OCI-LY7 (cell line): ENCODE measurements at regions not wholly inside any gene's neighbourhood (a gene's known extent, or its start where the extent isn't known, plus 50 kb on each side); places are given as distances from the start of the nearest gene placed in this dataset.

Source experiments
- BruUV-seq: library from RNA; stranded (reverse); fragments of 400-500 nt; replicated peaks from 2 replicates; lab custom pipeline; 2021; lab: Mats Ljungman, UMichigan
- CTCF ChIA-PET: fragments of 300-600 bp; sonication (Branson Sonifier 250); formaldehyde crosslinking; loops from one replicate; lab custom pipeline; 2022; ENCODE audit warnings: antibody characterized with exemption; ENCODE audit not compliant: unreplicated experiment; lab: Charles Lee
- POLR2A ChIA-PET: fragments of 300-600 bp; sonication (Branson Sonifier 250); formaldehyde crosslinking; loops from one replicate; lab custom pipeline; 2022; ENCODE audit warnings: antibody characterized with exemption; lab: Charles Lee
- DNase-seq: peaks from one replicate; pipeline ENCODE4 v3.0.0-alpha.2; 2015; ENCODE audit warnings: low spot score
- H2AFZ ChIP-seq: fragments of 200-600 bp; sonication (generic), shearing (Covaris generic); 2 replicates; pipeline ENCODE4 v1.6.1; 2014; ENCODE audit warnings: mild to moderate bottlenecking, antibody characterized with exemption, low read length, moderate library complexity
- H3K27ac ChIP-seq: fragments of 200-600 bp; sonication (generic); 2 replicates; pipeline ENCODE4 v1.5.1; 2014; ENCODE audit warnings: mixed run types, low read depth, mild to moderate bottlenecking, moderate library complexity, low read length, inconsistent platforms; ENCODE audit not compliant: poor library complexity, severe bottlenecking
- H3K36me3 ChIP-seq: fragments of 200-600 bp; sonication (generic); 2 replicates; pipeline ENCODE4 v1.6.1; 2014; ENCODE audit warnings: mild to moderate bottlenecking, antibody characterized with exemption, low read length, moderate library complexity, mixed read lengths; ENCODE audit not compliant: insufficient read depth
- H3K4me1 ChIP-seq: fragments of 200-600 bp; sonication (generic); 2 replicates; pipeline ENCODE4 v1.5.1; 2014; ENCODE audit warnings: mild to moderate bottlenecking, low read length; ENCODE audit not compliant: insufficient read depth, poor library complexity, severe bottlenecking
- H3K4me2 ChIP-seq: fragments of 200-600 bp; sonication (generic); 2 replicates; pipeline ENCODE4 v1.6.1; 2014; ENCODE audit warnings: mild to moderate bottlenecking, low read length
- H3K4me3 ChIP-seq: fragments of 200-600 bp; sonication (generic); 2 replicates; pipeline ENCODE4 v1.5.1; 2014; ENCODE audit warnings: mild to moderate bottlenecking, low read depth, low read length; ENCODE audit not compliant: poor library complexity, severe bottlenecking
- H3K79me2 ChIP-seq: fragments of 200-600 bp; sonication (generic); 2 replicates; pipeline ENCODE4 v1.6.1; 2016; ENCODE audit warnings: low read depth, mild to moderate bottlenecking, low read length, moderate library complexity, mixed read lengths; ENCODE audit not compliant: insufficient read depth
- H3K9me2 ChIP-seq: fragments of 200-600 bp; sonication (generic); 2 replicates; pipeline ENCODE4 v1.6.1; 2016; ENCODE audit warnings: mild to moderate bottlenecking, low read length, mixed read lengths; ENCODE audit not compliant: insufficient read depth
- H3K9me3 ChIP-seq: fragments of 200-600 bp; sonication (generic); 2 replicates; pipeline ENCODE4 v1.6.1; 2014; ENCODE audit warnings: mild to moderate bottlenecking, mixed run types, low read length, mixed read lengths
- H4K20me1 ChIP-seq: fragments of 200-600 bp; sonication (generic); 2 replicates; pipeline ENCODE4 v1.6.1; 2014; ENCODE audit warnings: mild to moderate bottlenecking, antibody characterized with exemption, low read length, moderate library complexity, mixed read lengths; ENCODE audit not compliant: insufficient read depth
- CTCF ChIP-seq: fragments of 200-600 bp; sonication (generic); conservative IDR thresholded peaks from 2 replicates; pipeline ENCODE4 v1.5.1; 2014; ENCODE audit warnings: mild to moderate bottlenecking, antibody characterized with exemption, low read length, moderate library complexity, mixed read lengths
- EZH2phosphoT487 ChIP-seq: fragments of 200-600 bp; sonication (generic); IDR thresholded peaks from 2 replicates; pipeline ENCODE4 v1.6.1; 2018; ENCODE audit warnings: low read depth, borderline replicate concordance, mild to moderate bottlenecking, mixed run types, antibody characterized with exemption, low read length, moderate library complexity, mixed read lengths
- intact Hi-C: fragments of 100-400 bp; cut with micrococcal nuclease; formaldehyde crosslinking; loops from one replicate; pipeline ENCODE4 v1.10.0; 2022; ENCODE audit not compliant: unreplicated experiment

DNA sequence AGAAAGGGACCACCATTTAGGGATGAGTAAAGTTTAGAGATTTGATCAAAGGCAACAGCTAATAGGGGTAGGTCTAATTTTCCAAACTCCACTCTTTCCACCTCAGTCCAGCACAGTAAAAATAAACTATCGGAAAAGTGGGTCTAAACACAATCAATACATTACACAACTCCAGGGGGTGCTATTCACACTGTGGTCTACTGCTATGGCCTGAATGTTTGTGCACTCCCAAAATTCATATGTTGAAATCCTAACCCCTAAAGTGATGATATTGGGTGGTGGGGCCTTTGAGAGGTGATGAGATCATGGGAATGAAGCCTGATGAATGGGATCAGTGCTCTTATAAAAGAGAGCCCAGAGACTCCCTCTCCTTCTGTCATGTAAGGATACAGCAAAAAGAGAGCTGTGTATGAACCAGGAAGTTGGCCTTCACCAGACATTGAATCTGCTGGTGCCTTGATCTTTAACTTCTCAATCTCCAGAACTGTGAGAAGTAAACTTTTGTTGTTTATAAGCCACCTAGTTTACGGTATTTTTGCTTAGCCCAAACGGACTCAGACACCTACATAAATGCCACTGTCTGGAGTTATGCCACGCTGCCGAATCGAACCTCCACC lies 193.9 kb downstream of the OMA1 start:
- no peak for DNase-seq
- Histone ChIP-seq H3K79me2 (no peaks in the 10 kb centered on the region), H3K27ac (no peak overlapping the region), H3K9me2 (no peaks in the 10 kb centered on the region), H2AFZ (no peak overlapping the region), H3K36me3 (no peaks in the 10 kb centered on the region), H3K4me3 (no peak overlapping the region), H3K9me3 (no peaks in the 10 kb centered on the region), H3K4me1 (no peaks in the 10 kb centered on the region), H4K20me1 (no peaks in the 10 kb centered on the region), H3K4me2 (no peak overlapping the region)
- CTCF ChIA-PET = no interaction called here
- POLR2A ChIA-PET = no interaction called here
- intact Hi-C loops = no loop called here
- BruUV-seq = no TSS peak
- TF ChIP-seq CTCF (0 out of 2 replicates have a peak, but pooled peaks have one; percentile 16), EZH2phosphoT487 (no peak)

DNA sequence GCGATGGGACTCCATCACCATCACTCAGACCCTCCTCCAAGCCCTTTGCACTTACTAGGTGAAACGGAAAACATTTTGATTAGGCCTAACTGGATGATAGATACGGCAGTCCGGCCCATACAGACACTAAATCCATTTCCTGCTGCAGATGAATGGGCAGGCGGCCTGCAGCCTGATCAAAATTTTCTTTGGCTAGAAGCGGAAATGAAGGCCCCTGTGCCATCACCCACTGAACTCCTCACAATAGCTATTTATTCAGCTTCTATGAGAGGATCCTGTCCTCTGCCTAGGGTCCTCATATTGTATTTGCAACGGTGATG lies 200.5 kb downstream of the OMA1 start:
- ChIA-PET POLR2A (no interaction called here), CTCF (no interaction called here)
- BruUV-seq = no TSS peak
- Histone ChIP-seq H3K27ac (no peak overlapping the region), H3K4me1 (no peaks in the 10 kb centered on the region), H3K79me2 (no peaks in the 10 kb centered on the region), H3K4me2 (no peak overlapping the region), H4K20me1 (no peaks in the 10 kb centered on the region), H2AFZ (no peak overlapping the region), H3K36me3 (no peaks in the 10 kb centered on the region), H3K9me3 (no peaks in the 10 kb centered on the region), H3K4me3 (no peak overlapping the region), H3K9me2 (no peaks in the 10 kb centered on the region)
- DNase-seq = no peak
- no peak for TF ChIP-seq CTCF
- no peak for TF ChIP-seq EZH2phosphoT487
- intact Hi-C loops = no loop called here

DNA sequence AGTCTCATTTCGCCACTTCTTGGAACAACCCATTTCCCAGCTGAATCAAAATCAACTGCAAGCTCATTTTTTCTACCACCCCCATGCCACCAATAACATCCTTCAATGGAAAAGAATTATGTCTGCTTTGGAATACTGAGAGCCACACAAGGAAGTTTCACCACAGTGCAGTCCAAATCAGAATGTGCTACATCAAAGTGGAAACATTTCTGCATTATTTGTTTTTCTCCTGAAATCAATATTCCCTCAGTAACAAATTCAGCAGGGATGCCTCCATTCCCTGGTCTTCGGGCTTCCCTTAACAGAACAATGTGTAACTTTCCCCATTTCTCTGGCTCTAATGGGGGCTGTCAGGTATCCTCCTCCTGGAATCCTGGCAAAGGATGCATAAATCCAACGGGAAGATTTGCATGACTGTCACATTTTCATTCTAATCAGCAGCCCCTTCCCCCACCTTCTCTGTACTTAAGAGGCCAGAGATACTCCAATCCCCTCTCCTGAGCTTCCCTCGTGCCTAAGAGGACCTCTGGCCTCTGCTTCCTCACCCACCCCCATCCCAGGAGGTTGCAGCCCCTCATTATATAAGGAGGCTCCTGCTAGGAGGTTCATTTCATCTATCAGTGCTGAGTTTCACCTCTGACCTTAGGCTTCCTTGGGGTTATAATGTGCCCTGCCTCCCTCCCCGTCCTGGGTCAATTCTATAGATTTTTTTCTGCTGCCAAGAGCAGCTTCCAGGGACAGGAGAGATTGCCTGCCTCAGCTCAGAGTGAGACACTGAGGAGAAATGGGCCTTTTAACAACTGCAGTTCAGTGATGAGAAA lies 201.1 kb downstream of the OMA1 start:
- no peaks in the 10 kb centered on the region for H3K9me2 ChIP-seq

More for the DNA sequence above, 201.1 kb downstream of the OMA1 start:
- Histone ChIP-seq H3K36me3 (no peaks in the 10 kb centered on the region), H3K4me3 (no peak overlapping the region), H3K79me2 (no peaks in the 10 kb centered on the region), H4K20me1 (no peaks in the 10 kb centered on the region), H3K9me3 (no peaks in the 10 kb centered on the region), H3K4me1 (no peaks in the 10 kb centered on the region), H2AFZ (no peak overlapping the region), H3K27ac (no peak overlapping the region), H3K4me2 (no peak overlapping the region)
- ChIA-PET POLR2A (no interaction called here), CTCF (no interaction called here)
- no TSS peak for BruUV-seq
- TF ChIP-seq EZH2phosphoT487 (no peak), CTCF (no peak)
- DNase-seq = no peak
- intact Hi-C loops = no loop called here
